ENCODE measurements at regions not wholly inside any gene's neighbourhood (a gene's known extent, or its start where the extent isn't known, plus 50 kb on each side); places are given as distances from the start of the nearest gene placed in this dataset.

DNA sequence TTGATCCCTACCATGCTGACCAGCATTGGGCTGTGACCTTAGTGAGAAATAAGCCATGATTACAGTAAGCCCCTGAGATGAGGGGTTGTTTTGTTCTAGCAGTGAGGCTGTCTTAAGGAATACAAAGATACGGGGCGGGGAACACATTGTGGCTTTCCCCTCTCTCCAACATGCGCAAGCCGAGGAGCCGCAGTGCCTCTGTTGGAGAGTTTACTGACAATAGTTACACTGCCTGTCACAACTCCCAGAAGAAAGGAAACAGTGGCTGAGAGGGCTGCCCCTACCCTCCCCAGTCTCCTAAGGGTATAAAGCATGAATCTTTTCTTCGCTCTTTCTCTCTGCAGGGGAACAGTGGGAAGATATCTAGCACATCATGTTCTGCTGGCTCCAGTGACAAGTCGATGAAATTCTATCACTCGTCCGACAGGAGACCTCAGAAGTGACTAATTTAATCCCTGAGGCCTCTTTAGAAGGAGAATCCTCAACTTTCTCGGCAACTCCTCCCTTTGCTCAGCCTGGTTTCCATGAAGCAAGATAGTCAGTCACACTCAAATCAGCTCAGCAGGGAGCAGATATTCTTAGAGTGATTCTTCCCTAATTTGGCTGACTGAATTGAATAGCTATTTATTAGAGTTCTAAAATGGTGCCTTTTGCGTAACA, 409.0 kb upstream of the PROK2 start:
- Histone ChIP-seq H3K18ac (ENCODE audit: extremely low read depth, low read length) (no peak overlapping the region), H4K5ac (ENCODE audit: insufficient read length, low read depth, low read length) (no peak overlapping the region), H3K4me1 (replicated peaks in 1 of 4; ENCODE audit: control insufficient read depth in 3 of 4, insufficient read depth in 4 of 4, low read length in 3 of 4) (peaks cover 0 to 3% (median 0%) of the 10 kb centered on the region in 4 experiments; a peak in 1 of 7 replicates), H4K8ac (ENCODE audit: extremely low read depth, insufficient read depth, low read length) (no peak overlapping the region), H3K4ac (replicated peaks; ENCODE audit: insufficient read length, low read depth, low read length) (no peak overlapping the region), H2BK15ac (ENCODE audit: low read length) (no peak overlapping the region), H3K4me2 (ENCODE audit: insufficient read depth in 1 of 2, low read depth in 2 of 2, low read length in 2 of 2) (no peak overlapping the region), H2AK5ac (ENCODE audit: low read depth, low read length) (no peak overlapping the region), H3K9ac (replicated peaks in 1 of 4; ENCODE audit: extremely low read depth in 1 of 4, low read depth in 3 of 4, low read length in 3 of 4) (no peak overlapping the region), H3K9me3 (ENCODE audit: insufficient read depth in 2 of 2, low read depth in 1 of 2, low read length in 1 of 2) (0 out of 4 replicates have a peak, but pooled peaks cover 0 to 2% of the 10 kb centered on the region in 2 experiments), H3K79me1 (ENCODE audit: low read depth, low read length) (no peaks in the 10 kb centered on the region), H3K56ac (replicated peaks; ENCODE audit: insufficient read length, low read depth, low read length) (no peak overlapping the region), H3K79me2 (ENCODE audit: control insufficient read depth in 1 of 2, insufficient read depth in 2 of 2, low read length in 2 of 2) (no peaks in the 10 kb centered on the region), H4K20me1 (replicated peaks in 1 of 2; ENCODE audit: control insufficient read depth in 1 of 2, insufficient read depth in 2 of 2, low read length in 2 of 2) (no peaks in the 10 kb centered on the region), H2BK12ac (ENCODE audit: low read depth, low read length) (no peak overlapping the region), H4K91ac (replicated peaks; ENCODE audit: insufficient read length, low read length) (no peak overlapping the region), H3K27me3 (replicated peaks in 1 of 4; ENCODE audit: control insufficient read depth in 3 of 4, extremely low read depth in 1 of 4, insufficient read depth in 3 of 4, low read length in 3 of 4) (no peaks in the 10 kb centered on the region), H3K27ac (ENCODE audit: low read depth, low read length) (no peak overlapping the region), H3K14ac (ENCODE audit: insufficient read length) (no peak overlapping the region), H3K4me3 (ENCODE audit: extremely low read depth in 1 of 4, insufficient read depth in 2 of 4, low read depth in 3 of 4, low read length in 4 of 4) (no peak overlapping the region), H3K23me2 (ENCODE audit: low read depth, low read length) (no peaks in the 10 kb centered on the region), H3K36me3 (ENCODE audit: control insufficient read depth in 2 of 4, insufficient read depth in 4 of 4, low read length in 3 of 4) (no peaks in the 10 kb centered on the region), H2BK120ac (replicated peaks; ENCODE audit: low read depth, low read length) (no peak overlapping the region), H2BK20ac (ENCODE audit: low read length) (no peak overlapping the region), H2AFZ (ENCODE audit: low read length) (no peak overlapping the region), H2BK5ac (ENCODE audit: low read depth, low read length) (no peak overlapping the region), H3K23ac (ENCODE audit: insufficient read length) (no peak overlapping the region)
- no peak for TF ChIP-seq GABPA (IDR thresholded peaks at IDR 0.05; ENCODE audit: borderline replicate concordance, insufficient read depth, low read length)
- WGBS, 2 experiments (ENCODE audit: extremely low coverage in 1 of 2, insufficient coverage in 1 of 2, insufficient read length in 1 of 2, insufficient replicate concordance in 2 of 2, low coverage in 1 of 2, low lambda C conversion rate in 2 of 2, missing lambda C conversion rate in 1 of 2), result 88% methylated on average over 11 of the region's 11 CpGs; no CpG with 5 or more reads in 1 of the 2 experiments
- DNase-seq (ENCODE audit: low read depth in 1 of 2, low spot score in 2 of 2) (no peak), FAIRE-seq (no peak)
- POLR2A ChIA-PET (ENCODE audit: partially characterized antibody), result no interaction called here
- CTCF ChIA-PET (ENCODE audit: partially characterized antibody), result interaction anchor here (1.0 to 1.6 kb wide), 2 partner anchors 10 to 54 kb away, joined by 3 to 4 read pairs; no protein-coding TSS in a partner anchor

Measured in H1 (cell line).